ENCODE measurements at regions not wholly inside any gene's neighbourhood (a gene's known extent, or its start where the extent isn't known, plus 50 kb on each side); places are given as distances from the start of the nearest gene placed in this dataset.

- H3K9me3 ChIP-seq (ENCODE audit: insufficient read depth, low read depth, low read length): no peaks in the 10 kb centered on the region
- no peaks in the 10 kb centered on the region for H4K20me1 ChIP-seq (ENCODE audit: insufficient read depth, low read length, poor library complexity, severe bottlenecking)
- no peak overlapping the region for H3K4me3 ChIP-seq (ENCODE audit: low read length, poor library complexity, severe bottlenecking)
- no peak overlapping the region for H3K4me2 ChIP-seq (ENCODE audit: low read depth, low read length, poor library complexity, severe bottlenecking)
- no peaks in the 10 kb centered on the region for H3F3A ChIP-seq (ENCODE audit: low read depth)
- no peak for TF ChIP-seq EZH2phosphoT487 (IDR thresholded peaks at IDR 0.05; ENCODE audit: borderline replicate concordance)
- no peak for TF ChIP-seq CTCF (conservative IDR thresholded peaks at IDR 0.05; ENCODE audit: low read length)
- no peaks in the 10 kb centered on the region for H3K9me2 ChIP-seq (replicated peaks; ENCODE audit: low read depth, low read length)
- peaks cover 8% of the 10 kb centered on the region for H3K4me1 ChIP-seq (ENCODE audit: insufficient read depth, low read length, poor library complexity, severe bottlenecking)
- no peaks in the 10 kb centered on the region for H3K79me2 ChIP-seq (ENCODE audit: insufficient read depth, low read length)
- no peaks in the 10 kb centered on the region for H3K36me3 ChIP-seq (ENCODE audit: insufficient read depth, low read length)
- H2AFZ ChIP-seq (ENCODE audit: low read length): no peak overlapping the region
- no peak overlapping the region for H3K9ac ChIP-seq (ENCODE audit: low read depth, low read length, poor library complexity, severe bottlenecking)
- no peaks in the 10 kb centered on the region for H3K27me3 ChIP-seq (ENCODE audit: insufficient read depth, low read length, poor library complexity, severe bottlenecking)
Observed at GRCh38 chr10:6892864-6893263, 312.8 kb upstream of the PRKCQ start.

DNA sequence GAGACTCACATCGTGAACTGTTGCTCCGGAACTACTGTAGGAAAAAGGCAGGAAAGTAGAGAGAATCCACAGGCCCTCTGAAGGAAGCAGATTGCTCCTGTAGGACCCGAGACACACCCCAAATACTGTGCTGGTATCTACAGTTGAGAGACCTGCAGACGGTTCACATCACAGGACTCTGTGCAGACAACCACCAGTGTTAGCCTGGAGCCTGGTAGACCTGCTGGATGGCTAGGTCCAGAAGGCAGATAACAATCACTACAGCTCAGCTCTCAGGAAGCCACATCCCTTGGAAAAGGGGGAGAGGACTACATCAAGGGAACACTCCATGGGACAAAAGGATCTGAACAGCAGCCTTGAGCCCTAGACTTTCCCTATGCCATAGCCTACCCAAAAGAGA is 311.8 kb upstream of the PRKCQ start:
- H3K9me3 ChIP-seq (ENCODE audit: insufficient read depth, low read depth, low read length): no peaks in the 10 kb centered on the region
- no peak overlapping the region for H3K4me2 ChIP-seq (ENCODE audit: low read depth, low read length, poor library complexity, severe bottlenecking)
- peaks cover 8% of the 10 kb centered on the region for H3K4me1 ChIP-seq (ENCODE audit: insufficient read depth, low read length, poor library complexity, severe bottlenecking)
- no peaks in the 10 kb centered on the region for H3K79me2 ChIP-seq (ENCODE audit: insufficient read depth, low read length)
- H3K4me3 ChIP-seq (ENCODE audit: low read length, poor library complexity, severe bottlenecking): no peak overlapping the region
- no peaks in the 10 kb centered on the region for H3K36me3 ChIP-seq (ENCODE audit: insufficient read depth, low read length)
- no peaks in the 10 kb centered on the region for H3F3A ChIP-seq (ENCODE audit: low read depth)
- H4K20me1 ChIP-seq (ENCODE audit: insufficient read depth, low read length, poor library complexity, severe bottlenecking): no peaks in the 10 kb centered on the region
- no peak for TF ChIP-seq CTCF (conservative IDR thresholded peaks at IDR 0.05; ENCODE audit: low read length)
- H2AFZ ChIP-seq (ENCODE audit: low read length): no peak overlapping the region
- no peaks in the 10 kb centered on the region for H3K9me2 ChIP-seq (replicated peaks; ENCODE audit: low read depth, low read length)
- no peaks in the 10 kb centered on the region for H3K27me3 ChIP-seq (ENCODE audit: insufficient read depth, low read length, poor library complexity, severe bottlenecking)
- H3K9ac ChIP-seq (ENCODE audit: low read depth, low read length, poor library complexity, severe bottlenecking): no peak overlapping the region

GRCh38 chr10:6889718-6890117 is 309.6 kb upstream of the PRKCQ start:
- no peak overlapping the region; the same call in 1 of the 2 replicates for H2AFZ ChIP-seq (ENCODE audit: low read length)
- TF ChIP-seq CTCF (conservative IDR thresholded peaks at IDR 0.05; ENCODE audit: low read length): no peak
- TF ChIP-seq EZH2phosphoT487 (IDR thresholded peaks at IDR 0.05; ENCODE audit: borderline replicate concordance): no peak
- no peaks in the 10 kb centered on the region for H3F3A ChIP-seq (ENCODE audit: low read depth)
- no peak overlapping the region for H3K4me3 ChIP-seq (ENCODE audit: low read length, poor library complexity, severe bottlenecking)
- H3K4me2 ChIP-seq (ENCODE audit: low read depth, low read length, poor library complexity, severe bottlenecking): no peak overlapping the region
- H3K9ac ChIP-seq (ENCODE audit: low read depth, low read length, poor library complexity, severe bottlenecking): no peak overlapping the region
- no peaks in the 10 kb centered on the region for H3K79me2 ChIP-seq (ENCODE audit: insufficient read depth, low read length)
- H3K9me3 ChIP-seq (ENCODE audit: insufficient read depth, low read depth, low read length): no peaks in the 10 kb centered on the region
- H4K20me1 ChIP-seq (ENCODE audit: insufficient read depth, low read length, poor library complexity, severe bottlenecking): no peaks in the 10 kb centered on the region
- no peaks in the 10 kb centered on the region for H3K9me2 ChIP-seq (replicated peaks; ENCODE audit: low read depth, low read length)
- peaks cover 17% of the 10 kb centered on the region for H3K4me1 ChIP-seq (ENCODE audit: insufficient read depth, low read length, poor library complexity, severe bottlenecking)
- no peaks in the 10 kb centered on the region for H3K27me3 ChIP-seq (ENCODE audit: insufficient read depth, low read length, poor library complexity, severe bottlenecking)
- H3K36me3 ChIP-seq (ENCODE audit: insufficient read depth, low read length): no peaks in the 10 kb centered on the region

Data from Loucy (cell line).